Naive thymus-derived CD4-positive, alpha-beta T cell (primary cell): ENCODE measurements at regions not wholly inside any gene's neighbourhood (a gene's known extent, or its start where the extent isn't known, plus 50 kb on each side); places are given as distances from the start of the nearest gene placed in this dataset.

Experiments used
- ATAC-seq: fragments of 150-1000 bp; cut with Tn5 transposase; 2 replicates; pipeline ENCODE4 v1.10.0; 2021; ENCODE audit warnings: mild to moderate bottlenecking, moderate library complexity
- CTCF ChIA-PET: fragments of 350-600 bp; sonication (Branson Sonifier 250); formaldehyde crosslinking; loops from one replicate; lab custom pipeline; 2021; ENCODE audit warnings: antibody characterized with exemption; lab: Charles Lee
- POLR2A ChIA-PET: fragments of 350-600 bp; sonication (Branson Sonifier 250); formaldehyde crosslinking; loops from one replicate; lab custom pipeline; 2021; ENCODE audit warnings: antibody characterized with exemption, inconsistent platforms; lab: Charles Lee
- DNase-seq, 9 donors: peaks; one replicate each; pipeline versions ENCODE4 v3.0.0 to v3.0.0-alpha.2; 2020 to 2022; ENCODE audit warnings: mixed read lengths in 1 of 9
- H3K27ac ChIP-seq: one replicate; pipeline ENCODE4 v1.7.0; 2013; ENCODE audit warnings: mild to moderate bottlenecking, low read depth, low read length, moderate library complexity
- H3K27me3 ChIP-seq, 2 donors: one replicate each; pipeline ENCODE4 v1.7.0; 2013; ENCODE audit warnings: low read length in 2 of 2, mild to moderate bottlenecking in 2 of 2, moderate library complexity in 2 of 2; ENCODE audit not compliant: control insufficient read depth in 2 of 2, insufficient read depth in 2 of 2
- H3K36me3 ChIP-seq, 3 experiments: 1 replicate in 2 of 3; 2 replicates in 1 of 3; pipeline ENCODE4 v1.7.0; 2013; ENCODE audit warnings: low read length in 3 of 3, mild to moderate bottlenecking in 3 of 3, moderate library complexity in 1 of 3; ENCODE audit not compliant: insufficient read depth in 3 of 3, control insufficient read depth in 2 of 3
- H3K4me1 ChIP-seq, 2 donors: one replicate each; pipeline ENCODE4 v1.7.0; 2013; ENCODE audit warnings: low read length in 2 of 2, mild to moderate bottlenecking in 2 of 2, moderate library complexity in 1 of 2; ENCODE audit not compliant: control insufficient read depth in 2 of 2, insufficient read depth in 2 of 2
- H3K4me3 ChIP-seq: 2 replicates; pipeline ENCODE4 v1.7.0; 2013; ENCODE audit warnings: mild to moderate bottlenecking, low read length
- H3K9me3 ChIP-seq, 3 experiments: 1 replicate in 2 of 3; 2 replicates in 1 of 3; pipeline ENCODE4 v1.7.0; 2013; ENCODE audit warnings: low read length in 3 of 3; ENCODE audit not compliant: control insufficient read depth in 2 of 3
- H3K27ac Mint-ChIP-seq, 9 donors: one replicate each; pipeline ENCODE4 v1.8.0; 2020 to 2022; ENCODE audit warnings: mixed read lengths in 9 of 9, mild to moderate bottlenecking in 8 of 9, moderate library complexity in 5 of 9, inconsistent platforms in 2 of 9
- H3K27me3 Mint-ChIP-seq, 5 donors: one replicate each; pipeline ENCODE4 v1.8.0; 2021 to 2022; ENCODE audit warnings: mixed read lengths in 5 of 5, mild to moderate bottlenecking in 1 of 5
- H3K36me3 Mint-ChIP-seq, 5 donors: one replicate each; pipeline ENCODE4 v1.8.0; 2020 to 2022; ENCODE audit warnings: mixed read lengths in 5 of 5, mild to moderate bottlenecking in 3 of 5, inconsistent platforms in 1 of 5
- H3K4me1 Mint-ChIP-seq, 7 donors: one replicate each; pipeline ENCODE4 v1.8.0; 2020 to 2022; ENCODE audit warnings: mixed read lengths in 7 of 7, mild to moderate bottlenecking in 3 of 7, inconsistent platforms in 1 of 7
- H3K4me3 Mint-ChIP-seq, 10 donors: one replicate each; pipeline ENCODE4 v1.8.0; 2020 to 2022; ENCODE audit warnings: mild to moderate bottlenecking in 10 of 10, mixed read lengths in 10 of 10, moderate library complexity in 6 of 10, inconsistent platforms in 2 of 10
- H3K9me3 Mint-ChIP-seq, 11 donors: one replicate each; pipeline ENCODE4 v1.8.0; 2020 to 2022; ENCODE audit warnings: mixed read lengths in 11 of 11, mild to moderate bottlenecking in 4 of 11, inconsistent platforms in 1 of 11, moderate library complexity in 1 of 11
- intact Hi-C, 2 donors: fragments of 100-400 bp; cut with micrococcal nuclease; formaldehyde crosslinking; loops; one replicate each; pipeline ENCODE4 v1.15.1; 2023

DNA sequence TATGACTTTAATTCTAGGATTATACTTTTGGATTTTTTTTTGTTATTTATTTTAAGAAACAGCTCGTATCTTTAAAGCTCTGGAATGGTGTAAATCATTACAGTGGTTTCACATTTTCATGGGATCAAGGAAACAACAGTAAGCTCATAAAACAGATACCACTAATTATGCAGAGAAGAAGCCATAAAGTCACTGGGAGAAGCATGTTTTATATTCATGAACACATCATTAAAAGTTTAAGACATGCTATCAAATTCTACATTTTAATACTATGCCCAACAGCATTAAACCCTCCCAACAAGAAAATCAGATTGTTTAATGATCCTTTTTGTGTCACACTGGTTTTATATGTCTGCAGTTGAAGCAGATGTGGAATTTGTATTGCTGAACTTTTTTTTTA is 149.9 kb downstream of the FBXO8 start:
- no peaks in the 10 kb centered on the region for H3K9me3 ChIP-seq
- DNase-seq (no peak), ATAC-seq (no peak)
- Mint-ChIP-seq H3K27ac (no peak overlapping the region), H3K4me1 (peaks cover 0 to 4% (median 0%) of the 10 kb centered on the region in 7 donors), H3K9me3 (no peaks in the 10 kb centered on the region), H3K4me3 (no peak overlapping the region), H3K27me3 (peaks cover 0 to 34% (median 18%) of the 10 kb centered on the region in 5 donors), H3K36me3 (no peaks in the 10 kb centered on the region)
- no peak overlapping the region for H3K27ac ChIP-seq
- intact Hi-C loops = no loop called here
- no peaks in the 10 kb centered on the region for H3K4me1 ChIP-seq
- CTCF ChIA-PET = no interaction called here
- no peaks in the 10 kb centered on the region for H3K27me3 ChIP-seq
- POLR2A ChIA-PET = no interaction called here
- no peaks in the 10 kb centered on the region for H3K36me3 ChIP-seq
- H3K4me3 ChIP-seq = no peak overlapping the region

DNA sequence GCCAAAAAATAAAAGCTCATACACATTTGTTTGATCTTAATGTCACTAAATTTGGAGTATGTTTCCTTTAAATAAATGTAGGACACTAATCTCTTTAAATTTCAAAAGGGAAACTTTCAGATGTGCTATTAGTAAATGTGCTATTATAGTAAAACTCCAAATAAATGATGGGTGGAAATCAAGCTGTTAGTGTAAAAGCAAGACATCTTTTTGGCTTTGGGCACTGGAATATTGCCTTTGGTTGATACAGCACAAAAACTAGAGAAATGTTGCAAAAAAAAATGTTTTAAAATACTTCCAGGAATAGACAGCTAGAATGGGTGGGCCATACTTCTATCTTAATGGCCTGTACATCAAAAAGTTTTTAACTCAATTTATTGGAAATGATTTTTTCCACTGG is 151.6 kb downstream of the FBXO8 start:
- Histone ChIP-seq H3K4me1 (no peaks in the 10 kb centered on the region), H3K4me3 (no peak overlapping the region), H3K36me3 (no peaks in the 10 kb centered on the region), H3K27ac (no peak overlapping the region), H3K9me3 (no peaks in the 10 kb centered on the region), H3K27me3 (peaks cover 0 to 2% of the 10 kb centered on the region in 2 donors)
- H3K27me3 Mint-ChIP-seq = peaks cover 0 to 32% (median 16%) of the 10 kb centered on the region in 5 donors
- ChIA-PET CTCF (no interaction called here), POLR2A (no interaction called here)
- no peaks in the 10 kb centered on the region for H3K36me3 Mint-ChIP-seq
- no peak overlapping the region for H3K27ac Mint-ChIP-seq
- intact Hi-C loops = no loop called here
- DNase-seq = no peak
- peaks cover 0 to 4% (median 0%) of the 10 kb centered on the region in 7 donors for H3K4me1 Mint-ChIP-seq
- no peak for ATAC-seq
- H3K4me3 Mint-ChIP-seq = no peak overlapping the region
- no peaks in the 10 kb centered on the region for H3K9me3 Mint-ChIP-seq

- Mint-ChIP-seq H3K27ac (no peak overlapping the region), H3K27me3 (peaks cover 39 to 62% (median 40%) of the 10 kb centered on the region in 5 donors), H3K36me3 (no peaks in the 10 kb centered on the region), H3K4me3 (no peak overlapping the region), H3K4me1 (peaks cover 0 to 5% (median 0%) of the 10 kb centered on the region in 7 donors), H3K9me3 (no peaks in the 10 kb centered on the region)
- Histone ChIP-seq H3K9me3 (no peaks in the 10 kb centered on the region), H3K27me3 (peaks cover 0 to 2% of the 10 kb centered on the region in 2 donors), H3K4me1 (no peaks in the 10 kb centered on the region), H3K4me3 (no peak overlapping the region), H3K27ac (no peak overlapping the region), H3K36me3 (no peaks in the 10 kb centered on the region)
- DNase-seq = no peak
- ChIA-PET CTCF (no interaction called here), POLR2A (no interaction called here)
- intact Hi-C loops = loop anchor here in 1 of 2 donors (5.0 kb wide), 1 partner anchor 805 kb away; no protein-coding TSS in a partner anchor
- ATAC-seq = no peak
These were observed 160.8 kb downstream of the FBXO8 start for GRCh38 chr4:174122705-174123104.

- H3K27me3 Mint-ChIP-seq = peaks cover 40 to 71% (median 56%) of the 10 kb centered on the region in 5 donors
- H3K4me3 Mint-ChIP-seq = peak overlapping the region in 3 of 10 donors; percentile 14 to 63 (median 42)
- Histone ChIP-seq H3K4me1 (no peaks in the 10 kb centered on the region), H3K27me3 (no peaks in the 10 kb centered on the region), H3K9me3 (no peaks in the 10 kb centered on the region), H3K27ac (no peak overlapping the region), H3K4me3 (no peak overlapping the region), H3K36me3 (no peaks in the 10 kb centered on the region)
- ChIA-PET CTCF (interaction anchor here (1.1 kb wide), 1 partner anchor 626 kb away, joined by 3 read pairs; no protein-coding TSS in a partner anchor), POLR2A (no interaction called here)
- H3K9me3 Mint-ChIP-seq = no peaks in the 10 kb centered on the region
- intact Hi-C loops = loop anchor here (1.0 to 5.0 kb wide), 2 partner anchors 614 to 803 kb away; no protein-coding TSS in a partner anchor
- H3K4me1 Mint-ChIP-seq = peaks cover 0 to 5% (median 0%) of the 10 kb centered on the region in 7 donors
- peak in 2 of 9 donors; percentile 2 to 19 for DNase-seq
- H3K36me3 Mint-ChIP-seq = no peaks in the 10 kb centered on the region
- peak overlapping the region in 1 of 9 donors; percentile 2 for H3K27ac Mint-ChIP-seq
- peak; percentile 56 for ATAC-seq
These were observed 162.8 kb downstream of the FBXO8 start for GRCh38 chr4:174120446-174121295.

- ChIA-PET POLR2A (no interaction called here), CTCF (interaction anchor here (1.1 kb wide), 1 partner anchor 625 kb away, joined by 3 read pairs; no protein-coding TSS in a partner anchor)
- no peak for ATAC-seq
- Histone ChIP-seq H3K27me3 (no peaks in the 10 kb centered on the region), H3K4me1 (no peaks in the 10 kb centered on the region), H3K4me3 (no peak overlapping the region), H3K36me3 (no peaks in the 10 kb centered on the region), H3K27ac (no peak overlapping the region), H3K9me3 (no peaks in the 10 kb centered on the region)
- intact Hi-C loops = loop anchor here (1.0 to 5.0 kb wide), 2 partner anchors 614 to 803 kb away; no protein-coding TSS in a partner anchor
- no peak for DNase-seq
- Mint-ChIP-seq H3K27ac (no peak overlapping the region), H3K36me3 (no peaks in the 10 kb centered on the region), H3K4me1 (peaks cover 0 to 5% (median 0%) of the 10 kb centered on the region in 7 donors), H3K27me3 (peaks cover 36 to 70% (median 54%) of the 10 kb centered on the region in 5 donors), H3K4me3 (no peak overlapping the region), H3K9me3 (no peaks in the 10 kb centered on the region)
These were observed 163.6 kb downstream of the FBXO8 start for GRCh38 chr4:174119830-174120229.

- no peak overlapping the region for H3K4me3 ChIP-seq
- Mint-ChIP-seq H3K27ac (no peak overlapping the region), H3K9me3 (no peaks in the 10 kb centered on the region), H3K27me3 (peaks cover 35 to 73% (median 54%) of the 10 kb centered on the region in 5 donors), H3K4me3 (no peak overlapping the region), H3K4me1 (peaks cover 0 to 5% (median 0%) of the 10 kb centered on the region in 7 donors), H3K36me3 (no peaks in the 10 kb centered on the region)
- DNase-seq (no peak), ATAC-seq (no peak)
- no peaks in the 10 kb centered on the region for H3K36me3 ChIP-seq
- no peaks in the 10 kb centered on the region for H3K9me3 ChIP-seq
- no peaks in the 10 kb centered on the region for H3K27me3 ChIP-seq
- intact Hi-C loops = no loop called here
- H3K4me1 ChIP-seq = no peaks in the 10 kb centered on the region
- H3K27ac ChIP-seq = no peak overlapping the region
- ChIA-PET CTCF (no interaction called here), POLR2A (no interaction called here)
These were observed 164.4 kb downstream of the FBXO8 start for GRCh38 chr4:174119051-174119450.
